ENCODE measurements at regions not wholly inside any gene's neighbourhood (a gene's known extent, or its start where the extent isn't known, plus 50 kb on each side); places are given as distances from the start of the nearest gene placed in this dataset.

DNA sequence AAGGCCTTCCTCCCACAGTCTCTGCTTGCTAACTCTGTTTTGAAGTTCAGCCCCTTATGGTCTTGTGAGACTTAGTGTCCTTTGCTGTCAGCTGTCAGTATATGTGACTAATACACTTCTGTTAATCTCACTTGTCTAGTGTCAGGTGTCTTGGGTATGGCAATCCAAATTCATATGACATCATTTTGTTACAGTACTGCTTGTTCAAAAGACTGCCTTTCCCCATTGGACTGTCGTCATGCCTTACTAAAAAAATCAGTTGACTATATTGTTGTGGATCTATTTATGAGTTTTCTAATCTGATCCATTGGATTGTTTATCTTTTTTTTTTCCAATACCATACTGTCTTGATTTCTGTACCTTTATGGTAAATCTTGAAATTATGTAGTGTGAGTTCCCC, 611.4 kb upstream of the HS6ST1 start:
- no peak for TF ChIP-seq POLR2AphosphoS5 (IDR thresholded peaks at IDR 0.05; ENCODE audit: low read depth)
- TF ChIP-seq, protein P1, sequence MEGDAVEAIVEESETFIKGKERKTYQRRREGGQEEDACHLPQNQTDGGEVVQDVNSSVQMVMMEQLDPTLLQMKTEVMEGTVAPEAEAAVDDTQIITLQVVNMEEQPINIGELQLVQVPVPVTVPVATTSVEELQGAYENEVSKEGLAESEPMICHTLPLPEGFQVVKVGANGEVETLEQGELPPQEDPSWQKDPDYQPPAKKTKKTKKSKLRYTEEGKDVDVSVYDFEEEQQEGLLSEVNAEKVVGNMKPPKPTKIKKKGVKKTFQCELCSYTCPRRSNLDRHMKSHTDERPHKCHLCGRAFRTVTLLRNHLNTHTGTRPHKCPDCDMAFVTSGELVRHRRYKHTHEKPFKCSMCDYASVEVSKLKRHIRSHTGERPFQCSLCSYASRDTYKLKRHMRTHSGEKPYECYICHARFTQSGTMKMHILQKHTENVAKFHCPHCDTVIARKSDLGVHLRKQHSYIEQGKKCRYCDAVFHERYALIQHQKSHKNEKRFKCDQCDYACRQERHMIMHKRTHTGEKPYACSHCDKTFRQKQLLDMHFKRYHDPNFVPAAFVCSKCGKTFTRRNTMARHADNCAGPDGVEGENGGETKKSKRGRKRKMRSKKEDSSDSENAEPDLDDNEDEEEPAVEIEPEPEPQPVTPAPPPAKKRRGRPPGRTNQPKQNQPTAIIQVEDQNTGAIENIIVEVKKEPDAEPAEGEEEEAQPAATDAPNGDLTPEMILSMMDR (IDR thresholded peaks at IDR 0.05; ENCODE audit: insufficient read depth, low read length) = no peak
- TF ChIP-seq, protein P2, sequence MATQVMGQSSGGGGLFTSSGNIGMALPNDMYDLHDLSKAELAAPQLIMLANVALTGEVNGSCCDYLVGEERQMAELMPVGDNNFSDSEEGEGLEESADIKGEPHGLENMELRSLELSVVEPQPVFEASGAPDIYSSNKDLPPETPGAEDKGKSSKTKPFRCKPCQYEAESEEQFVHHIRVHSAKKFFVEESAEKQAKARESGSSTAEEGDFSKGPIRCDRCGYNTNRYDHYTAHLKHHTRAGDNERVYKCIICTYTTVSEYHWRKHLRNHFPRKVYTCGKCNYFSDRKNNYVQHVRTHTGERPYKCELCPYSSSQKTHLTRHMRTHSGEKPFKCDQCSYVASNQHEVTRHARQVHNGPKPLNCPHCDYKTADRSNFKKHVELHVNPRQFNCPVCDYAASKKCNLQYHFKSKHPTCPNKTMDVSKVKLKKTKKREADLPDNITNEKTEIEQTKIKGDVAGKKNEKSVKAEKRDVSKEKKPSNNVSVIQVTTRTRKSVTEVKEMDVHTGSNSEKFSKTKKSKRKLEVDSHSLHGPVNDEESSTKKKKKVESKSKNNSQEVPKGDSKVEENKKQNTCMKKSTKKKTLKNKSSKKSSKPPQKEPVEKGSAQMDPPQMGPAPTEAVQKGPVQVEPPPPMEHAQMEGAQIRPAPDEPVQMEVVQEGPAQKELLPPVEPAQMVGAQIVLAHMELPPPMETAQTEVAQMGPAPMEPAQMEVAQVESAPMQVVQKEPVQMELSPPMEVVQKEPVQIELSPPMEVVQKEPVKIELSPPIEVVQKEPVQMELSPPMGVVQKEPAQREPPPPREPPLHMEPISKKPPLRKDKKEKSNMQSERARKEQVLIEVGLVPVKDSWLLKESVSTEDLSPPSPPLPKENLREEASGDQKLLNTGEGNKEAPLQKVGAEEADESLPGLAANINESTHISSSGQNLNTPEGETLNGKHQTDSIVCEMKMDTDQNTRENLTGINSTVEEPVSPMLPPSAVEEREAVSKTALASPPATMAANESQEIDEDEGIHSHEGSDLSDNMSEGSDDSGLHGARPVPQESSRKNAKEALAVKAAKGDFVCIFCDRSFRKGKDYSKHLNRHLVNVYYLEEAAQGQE (IDR thresholded peaks at IDR 0.05; ENCODE audit: insufficient replicate concordance, low read depth) = no peak
- no peak for TF ChIP-seq GABPA (IDR thresholded peaks at IDR 0.05; ENCODE audit: low read depth)

All from HL-60 (cell line).